ENCODE measurements at regions not wholly inside any gene's neighbourhood (a gene's known extent, or its start where the extent isn't known, plus 50 kb on each side); places are given as distances from the start of the nearest gene placed in this dataset.

DNA sequence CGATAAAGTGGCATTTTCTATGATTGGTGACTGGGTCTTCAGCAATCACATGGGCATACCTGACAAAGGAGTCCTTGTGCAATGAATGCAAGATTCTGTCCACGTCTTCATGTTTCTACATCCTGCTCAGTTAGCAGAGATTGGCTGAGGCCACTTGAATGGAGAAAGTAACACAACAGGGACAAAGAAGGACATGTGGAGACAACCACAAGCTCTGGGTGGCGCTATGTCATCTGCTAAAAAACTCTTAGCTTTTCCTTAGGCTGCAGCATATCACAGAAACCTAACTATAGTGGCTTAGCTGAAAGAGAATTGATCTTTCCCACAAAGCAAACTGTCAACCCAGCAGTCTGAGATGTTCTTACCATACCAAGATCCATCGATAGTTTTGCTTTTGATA is 1109.7 kb downstream of the SOCS6 start:
- intact Hi-C loops (cut with micrococcal nuclease; ENCODE audit: unreplicated experiment) (no loop called here), in situ Hi-C loops (cut with HindIII; ENCODE audit: extremely low pct_ligation_motif_present, low pct_unique_long_range_greater_than_20kb) (no loop called here)
- Histone ChIP-seq H3K27me3 (ENCODE audit: control insufficient read depth in 1 of 2, insufficient read depth in 2 of 2, low read length in 2 of 2) (no peaks in the 10 kb centered on the region), H3K4me1 (ENCODE audit: insufficient read depth, low read length) (no peaks in the 10 kb centered on the region), H3K4me3 (replicated peaks in 1 of 3; ENCODE audit: insufficient read depth in 1 of 3, low read depth in 2 of 3, low read length in 3 of 3) (no peak overlapping the region), H3K27ac (ENCODE audit: extremely low read length, insufficient read depth, low read length) (no peak overlapping the region), H3K9me3 (ENCODE audit: low read length) (no peaks in the 10 kb centered on the region), H3K79me2 (ENCODE audit: insufficient read depth, low read length) (no peaks in the 10 kb centered on the region), H3K9ac (ENCODE audit: insufficient read depth, low read depth, low read length) (no peak overlapping the region), H3K4me2 (ENCODE audit: low read depth, low read length) (no peak overlapping the region), H3K36me3 (replicated peaks in 1 of 2; ENCODE audit: control insufficient read depth in 1 of 2, insufficient read depth in 2 of 2, low read length in 2 of 2) (no peaks in the 10 kb centered on the region), H2AFZ (ENCODE audit: low read length) (no peak overlapping the region), H4K20me1 (ENCODE audit: insufficient read depth, low read length) (no peaks in the 10 kb centered on the region)
- FAIRE-seq: no peak
- no peak for ATAC-seq
- 3% methylated on average over 4 of the region's 4 CpGs for WGBS (ENCODE audit: low lambda C conversion rate)
- DNase-seq (ENCODE audit: low spot score): peak; percentile 1
- no TSS peak for BruUV-seq (replicated peaks)
- ChIA-PET CTCF (ENCODE audit: low intra/inter-chr PET ratio, low total read pairs) (no interaction called here), POLR2A (no interaction called here)
- TF ChIP-seq ATF7 (IDR thresholded peaks at IDR 0.05) (no peak), ATF7 (CRISPR knock-in tag; IDR thresholded peaks at IDR 0.05) (no peak), STAG1 (CRISPR knock-in tag; IDR thresholded peaks at IDR 0.05) (peak; percentile 39), MTA3 (CRISPR knock-in tag; IDR thresholded peaks at IDR 0.05) (no peak)
- TF ChIP-seq, protein P1, sequence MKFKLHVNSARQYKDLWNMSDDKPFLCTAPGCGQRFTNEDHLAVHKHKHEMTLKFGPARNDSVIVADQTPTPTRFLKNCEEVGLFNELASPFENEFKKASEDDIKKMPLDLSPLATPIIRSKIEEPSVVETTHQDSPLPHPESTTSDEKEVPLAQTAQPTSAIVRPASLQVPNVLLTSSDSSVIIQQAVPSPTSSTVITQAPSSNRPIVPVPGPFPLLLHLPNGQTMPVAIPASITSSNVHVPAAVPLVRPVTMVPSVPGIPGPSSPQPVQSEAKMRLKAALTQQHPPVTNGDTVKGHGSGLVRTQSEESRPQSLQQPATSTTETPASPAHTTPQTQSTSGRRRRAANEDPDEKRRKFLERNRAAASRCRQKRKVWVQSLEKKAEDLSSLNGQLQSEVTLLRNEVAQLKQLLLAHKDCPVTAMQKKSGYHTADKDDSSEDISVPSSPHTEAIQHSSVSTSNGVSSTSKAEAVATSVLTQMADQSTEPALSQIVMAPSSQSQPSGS (CRISPR knock-in tag; IDR thresholded peaks at IDR 0.05): no peak
- TF ChIP-seq, protein P2, sequence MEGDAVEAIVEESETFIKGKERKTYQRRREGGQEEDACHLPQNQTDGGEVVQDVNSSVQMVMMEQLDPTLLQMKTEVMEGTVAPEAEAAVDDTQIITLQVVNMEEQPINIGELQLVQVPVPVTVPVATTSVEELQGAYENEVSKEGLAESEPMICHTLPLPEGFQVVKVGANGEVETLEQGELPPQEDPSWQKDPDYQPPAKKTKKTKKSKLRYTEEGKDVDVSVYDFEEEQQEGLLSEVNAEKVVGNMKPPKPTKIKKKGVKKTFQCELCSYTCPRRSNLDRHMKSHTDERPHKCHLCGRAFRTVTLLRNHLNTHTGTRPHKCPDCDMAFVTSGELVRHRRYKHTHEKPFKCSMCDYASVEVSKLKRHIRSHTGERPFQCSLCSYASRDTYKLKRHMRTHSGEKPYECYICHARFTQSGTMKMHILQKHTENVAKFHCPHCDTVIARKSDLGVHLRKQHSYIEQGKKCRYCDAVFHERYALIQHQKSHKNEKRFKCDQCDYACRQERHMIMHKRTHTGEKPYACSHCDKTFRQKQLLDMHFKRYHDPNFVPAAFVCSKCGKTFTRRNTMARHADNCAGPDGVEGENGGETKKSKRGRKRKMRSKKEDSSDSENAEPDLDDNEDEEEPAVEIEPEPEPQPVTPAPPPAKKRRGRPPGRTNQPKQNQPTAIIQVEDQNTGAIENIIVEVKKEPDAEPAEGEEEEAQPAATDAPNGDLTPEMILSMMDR (CRISPR knock-in tag; IDR thresholded peaks at IDR 0.05): peak; percentile 40

DNA sequence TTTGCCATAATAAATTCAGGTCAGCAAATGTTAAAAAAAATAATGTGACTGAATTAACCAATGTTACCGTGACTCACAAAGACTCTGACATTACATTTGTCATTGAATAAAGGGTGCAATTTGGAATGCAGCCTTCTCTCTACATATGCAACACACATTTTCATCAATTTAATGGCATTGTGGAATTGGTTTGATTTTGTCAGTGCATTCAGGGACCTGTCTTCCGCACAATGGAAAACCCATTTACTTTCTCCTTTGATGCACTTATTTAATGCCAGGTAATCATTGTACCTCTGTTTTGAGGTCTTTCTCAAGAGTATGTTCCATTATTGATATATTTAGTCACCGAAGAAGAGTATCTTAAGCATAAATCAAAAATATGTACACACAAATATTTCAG is 1099.3 kb downstream of the SOCS6 start:
- H4K20me1 ChIP-seq (ENCODE audit: insufficient read depth, low read length): no peaks in the 10 kb centered on the region
- 31% methylated on average over 3 of the region's 3 CpGs for WGBS (ENCODE audit: low lambda C conversion rate)

More for the DNA sequence above, 1099.3 kb downstream of the SOCS6 start:
- H3K27ac ChIP-seq (ENCODE audit: extremely low read length, insufficient read depth, low read length): no peak overlapping the region
- in situ Hi-C loops (cut with HindIII; ENCODE audit: extremely low pct_ligation_motif_present, low pct_unique_long_range_greater_than_20kb) (no loop called here), intact Hi-C loops (cut with micrococcal nuclease; ENCODE audit: unreplicated experiment) (no loop called here)
- no peak overlapping the region for H3K4me2 ChIP-seq (ENCODE audit: low read depth, low read length)
- DNase-seq (ENCODE audit: low spot score) (no peak), ATAC-seq (no peak), FAIRE-seq (no peak)
- no peak for TF ChIP-seq PHF21A (CRISPR knock-in tag; IDR thresholded peaks at IDR 0.05)
- TF ChIP-seq, protein P3, sequence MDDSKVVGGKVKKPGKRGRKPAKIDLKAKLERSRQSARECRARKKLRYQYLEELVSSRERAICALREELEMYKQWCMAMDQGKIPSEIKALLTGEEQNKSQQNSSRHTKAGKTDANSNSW (CRISPR knock-in tag; IDR thresholded peaks at IDR 0.05; ENCODE audit: borderline replicate concordance): no peak
- TF ChIP-seq ZBTB38 (CRISPR knock-in tag; IDR thresholded peaks at IDR 0.05): no peak
- no peak for TF ChIP-seq ZMAT3 (CRISPR knock-in tag; conservative IDR thresholded peaks at IDR 0.05)
- no peak for TF ChIP-seq ELF4 (CRISPR knock-in tag; IDR thresholded peaks at IDR 0.05; ENCODE audit: borderline replicate concordance)
- no peak for TF ChIP-seq ZNF354B (CRISPR knock-in tag; IDR thresholded peaks at IDR 0.05)
- TF ChIP-seq ZNF33B (CRISPR knock-in tag; IDR thresholded peaks at IDR 0.05): no peak
- H2AFZ ChIP-seq (ENCODE audit: low read length): no peak overlapping the region
- no peaks in the 10 kb centered on the region for H3K4me1 ChIP-seq (ENCODE audit: insufficient read depth, low read length)
- no TSS peak for BruUV-seq (replicated peaks)
- H3K27me3 ChIP-seq (ENCODE audit: control insufficient read depth in 1 of 2, insufficient read depth in 2 of 2, low read length in 2 of 2): no peaks in the 10 kb centered on the region
- H3K9ac ChIP-seq (ENCODE audit: insufficient read depth, low read depth, low read length): no peak overlapping the region
- CTCF ChIA-PET (ENCODE audit: low intra/inter-chr PET ratio, low total read pairs): no interaction called here
- H3K9me3 ChIP-seq (ENCODE audit: low read length): no peaks in the 10 kb centered on the region
- POLR2A ChIA-PET: no interaction called here
- no peaks in the 10 kb centered on the region for H3K36me3 ChIP-seq (replicated peaks in 1 of 2; ENCODE audit: control insufficient read depth in 1 of 2, insufficient read depth in 2 of 2, low read length in 2 of 2)
- no peaks in the 10 kb centered on the region for H3K79me2 ChIP-seq (ENCODE audit: insufficient read depth, low read length)
- H3K4me3 ChIP-seq (replicated peaks in 1 of 3; ENCODE audit: insufficient read depth in 1 of 3, low read depth in 2 of 3, low read length in 3 of 3): no peak overlapping the region

All from HepG2 (cell line).